Panc1 (cell line): ENCODE measurements at regions not wholly inside any gene's neighbourhood (a gene's known extent, or its start where the extent isn't known, plus 50 kb on each side); places are given as distances from the start of the nearest gene placed in this dataset.

Source experiments
- ATAC-seq: fragments of 200-7000 bp; cut with Tn5 transposase; 2 replicates; pipeline ENCODE4 v1.9.1; 2020; ENCODE audit warnings: mild to moderate bottlenecking, moderate library complexity
- BruUV-seq: library from RNA; stranded (reverse); fragments of 400-500 nt; replicated peaks from 2 replicates; lab custom pipeline; 2021; lab: Mats Ljungman, UMichigan
- CTCF ChIA-PET: fragments of 300-600 bp; sonication (Branson Sonifier 250); formaldehyde crosslinking; loops from one replicate; lab custom pipeline; 2022; ENCODE audit warnings: antibody characterized with exemption; lab: Charles Lee
- POLR2A ChIA-PET: fragments of 300-600 bp; sonication (Branson Sonifier 250); formaldehyde crosslinking; loops from one replicate; lab custom pipeline; 2022; ENCODE audit warnings: antibody characterized with exemption; lab: Charles Lee
- DNase-seq: peaks from one replicate; pipeline ENCODE4 v3.0.0-alpha.2; 2010; ENCODE audit warnings: low read depth, low spot score
- H3K27ac ChIP-seq: 2 replicates; pipeline ENCODE4 v1.5.1; 2011; ENCODE audit warnings: mild to moderate bottlenecking, low read length, inconsistent platforms
- H3K27me3 ChIP-seq: fragments of 200-500 bp; sonication (Bioruptor generic); 2 replicates; pipeline ENCODE4 v1.6.0; 2014; ENCODE audit warnings: low read length, inconsistent platforms; ENCODE audit not compliant: control insufficient read depth, insufficient read depth
- H3K36me3 ChIP-seq: fragments of 200-500 bp; sonication (Bioruptor generic); 2 replicates; pipeline ENCODE4 v1.5.1; 2014; ENCODE audit warnings: inconsistent platforms, mild to moderate bottlenecking, low read length, moderate library complexity; ENCODE audit not compliant: control insufficient read depth, insufficient read depth
- H3K4me1 ChIP-seq: 2 replicates; pipeline ENCODE4 v1.5.1; 2011; ENCODE audit warnings: inconsistent platforms, mild to moderate bottlenecking, low read length, moderate library complexity; ENCODE audit not compliant: control insufficient read depth, insufficient read depth
- H3K4me3 ChIP-seq, 2 experiments: 2 replicates each; pipeline ENCODE4 v1.5.1; 2011 to 2012; ENCODE audit warnings: low read depth in 2 of 2, low read length in 2 of 2, mild to moderate bottlenecking in 2 of 2, inconsistent platforms in 1 of 2, moderate library complexity in 1 of 2
- H3K9me3 ChIP-seq: fragments of 200-500 bp; sonication (Bioruptor generic); 2 replicates; pipeline ENCODE4 v1.5.1; 2014; ENCODE audit warnings: low read depth, mild to moderate bottlenecking, inconsistent platforms, low read length, moderate library complexity; ENCODE audit not compliant: control insufficient read depth, insufficient read depth
- POLR2AphosphoS5 ChIP-seq: IDR thresholded peaks from 2 replicates; pipeline ENCODE4 v1.6.1; 2012; ENCODE audit warnings: mild to moderate bottlenecking, low read depth, low read length, moderate library complexity
- SIN3A ChIP-seq: IDR thresholded peaks from 2 replicates; pipeline ENCODE4 v1.6.1; 2012; ENCODE audit warnings: low read depth, mild to moderate bottlenecking, low read length, moderate library complexity, borderline replicate concordance; ENCODE audit not compliant: insufficient read depth
- TCF7L2 ChIP-seq: IDR thresholded peaks from 2 replicates; pipeline ENCODE4 v1.6.1; 2011; ENCODE audit warnings: mild to moderate bottlenecking, low read depth, low read length, inconsistent platforms
- in situ Hi-C: cut with HindIII; loops from 2 replicates; pipeline ENCODE4 v1.10.0; 2016; ENCODE audit warnings: low sequenced_read_pairs, low pct_unique_long_range_greater_than_20kb
- intact Hi-C: fragments of 100-400 bp; cut with micrococcal nuclease; formaldehyde crosslinking; loops from one replicate; pipeline ENCODE4 v1.10.0; 2022; ENCODE audit not compliant: unreplicated experiment
- TF ChIP-seq, protein P1 (sequence below), 2 experiments: IDR thresholded peaks; 2 replicates each; pipeline ENCODE4 v1.6.1; 2011 to 2012; ENCODE audit warnings: low read depth in 2 of 2, control low read depth in 1 of 2, low read length in 1 of 2, mild to moderate bottlenecking in 1 of 2, moderate library complexity in 1 of 2; ENCODE audit not compliant: insufficient read depth in 1 of 2
- TF ChIP-seq, protein P2 (sequence below): fragments of 450-650 bp; IDR thresholded peaks from 2 replicates; pipeline ENCODE4 v1.5.1; 2017; ENCODE audit warnings: mild to moderate bottlenecking

DNA sequence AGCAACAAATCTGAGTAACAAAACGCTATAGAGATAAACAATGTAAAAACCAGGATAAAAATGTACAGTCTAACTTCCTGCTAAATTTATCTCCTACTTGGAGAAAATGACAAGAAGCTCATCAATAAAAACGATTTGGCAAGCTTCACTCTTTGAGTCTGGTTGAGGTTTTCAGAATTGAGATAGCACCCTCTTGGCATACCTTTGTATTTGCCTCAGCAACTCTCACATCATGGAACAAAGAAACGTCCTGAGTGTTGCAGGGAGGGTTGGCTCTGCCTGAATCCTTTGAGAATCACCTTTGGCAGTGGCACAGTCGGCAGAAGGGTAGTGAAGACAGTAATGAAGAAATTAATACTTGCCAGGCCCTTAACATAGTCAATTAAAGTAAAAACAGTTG, 430.6 kb downstream of the GRB14 start:
- no TSS peak for BruUV-seq
- no peak for DNase-seq
- H3K9me3 ChIP-seq = peaks cover 6% of the 10 kb centered on the region; the same call in 1 of the 2 replicates
- intact Hi-C loops (no loop called here), in situ Hi-C loops (no loop called here)
- ChIA-PET POLR2A (no interaction called here), CTCF (no interaction called here)
- no peaks in the 10 kb centered on the region for H3K36me3 ChIP-seq
- TF ChIP-seq TCF7L2 (no peak), SIN3A (no peak), POLR2AphosphoS5 (no peak)
- TF ChIP-seq, protein P1, sequence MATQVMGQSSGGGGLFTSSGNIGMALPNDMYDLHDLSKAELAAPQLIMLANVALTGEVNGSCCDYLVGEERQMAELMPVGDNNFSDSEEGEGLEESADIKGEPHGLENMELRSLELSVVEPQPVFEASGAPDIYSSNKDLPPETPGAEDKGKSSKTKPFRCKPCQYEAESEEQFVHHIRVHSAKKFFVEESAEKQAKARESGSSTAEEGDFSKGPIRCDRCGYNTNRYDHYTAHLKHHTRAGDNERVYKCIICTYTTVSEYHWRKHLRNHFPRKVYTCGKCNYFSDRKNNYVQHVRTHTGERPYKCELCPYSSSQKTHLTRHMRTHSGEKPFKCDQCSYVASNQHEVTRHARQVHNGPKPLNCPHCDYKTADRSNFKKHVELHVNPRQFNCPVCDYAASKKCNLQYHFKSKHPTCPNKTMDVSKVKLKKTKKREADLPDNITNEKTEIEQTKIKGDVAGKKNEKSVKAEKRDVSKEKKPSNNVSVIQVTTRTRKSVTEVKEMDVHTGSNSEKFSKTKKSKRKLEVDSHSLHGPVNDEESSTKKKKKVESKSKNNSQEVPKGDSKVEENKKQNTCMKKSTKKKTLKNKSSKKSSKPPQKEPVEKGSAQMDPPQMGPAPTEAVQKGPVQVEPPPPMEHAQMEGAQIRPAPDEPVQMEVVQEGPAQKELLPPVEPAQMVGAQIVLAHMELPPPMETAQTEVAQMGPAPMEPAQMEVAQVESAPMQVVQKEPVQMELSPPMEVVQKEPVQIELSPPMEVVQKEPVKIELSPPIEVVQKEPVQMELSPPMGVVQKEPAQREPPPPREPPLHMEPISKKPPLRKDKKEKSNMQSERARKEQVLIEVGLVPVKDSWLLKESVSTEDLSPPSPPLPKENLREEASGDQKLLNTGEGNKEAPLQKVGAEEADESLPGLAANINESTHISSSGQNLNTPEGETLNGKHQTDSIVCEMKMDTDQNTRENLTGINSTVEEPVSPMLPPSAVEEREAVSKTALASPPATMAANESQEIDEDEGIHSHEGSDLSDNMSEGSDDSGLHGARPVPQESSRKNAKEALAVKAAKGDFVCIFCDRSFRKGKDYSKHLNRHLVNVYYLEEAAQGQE (IDR thresholded peaks at IDR 0.05; ENCODE audit: insufficient read depth in 1 of 2, low read depth in 2 of 2, low read length in 1 of 2) = no peak
- TF ChIP-seq, protein P2, sequence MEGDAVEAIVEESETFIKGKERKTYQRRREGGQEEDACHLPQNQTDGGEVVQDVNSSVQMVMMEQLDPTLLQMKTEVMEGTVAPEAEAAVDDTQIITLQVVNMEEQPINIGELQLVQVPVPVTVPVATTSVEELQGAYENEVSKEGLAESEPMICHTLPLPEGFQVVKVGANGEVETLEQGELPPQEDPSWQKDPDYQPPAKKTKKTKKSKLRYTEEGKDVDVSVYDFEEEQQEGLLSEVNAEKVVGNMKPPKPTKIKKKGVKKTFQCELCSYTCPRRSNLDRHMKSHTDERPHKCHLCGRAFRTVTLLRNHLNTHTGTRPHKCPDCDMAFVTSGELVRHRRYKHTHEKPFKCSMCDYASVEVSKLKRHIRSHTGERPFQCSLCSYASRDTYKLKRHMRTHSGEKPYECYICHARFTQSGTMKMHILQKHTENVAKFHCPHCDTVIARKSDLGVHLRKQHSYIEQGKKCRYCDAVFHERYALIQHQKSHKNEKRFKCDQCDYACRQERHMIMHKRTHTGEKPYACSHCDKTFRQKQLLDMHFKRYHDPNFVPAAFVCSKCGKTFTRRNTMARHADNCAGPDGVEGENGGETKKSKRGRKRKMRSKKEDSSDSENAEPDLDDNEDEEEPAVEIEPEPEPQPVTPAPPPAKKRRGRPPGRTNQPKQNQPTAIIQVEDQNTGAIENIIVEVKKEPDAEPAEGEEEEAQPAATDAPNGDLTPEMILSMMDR = no peak
- no peak for ATAC-seq
- H3K4me3 ChIP-seq = no peak overlapping the region
- no peaks in the 10 kb centered on the region for H3K4me1 ChIP-seq
- no peak overlapping the region for H3K27ac ChIP-seq
- no peaks in the 10 kb centered on the region for H3K27me3 ChIP-seq

DNA sequence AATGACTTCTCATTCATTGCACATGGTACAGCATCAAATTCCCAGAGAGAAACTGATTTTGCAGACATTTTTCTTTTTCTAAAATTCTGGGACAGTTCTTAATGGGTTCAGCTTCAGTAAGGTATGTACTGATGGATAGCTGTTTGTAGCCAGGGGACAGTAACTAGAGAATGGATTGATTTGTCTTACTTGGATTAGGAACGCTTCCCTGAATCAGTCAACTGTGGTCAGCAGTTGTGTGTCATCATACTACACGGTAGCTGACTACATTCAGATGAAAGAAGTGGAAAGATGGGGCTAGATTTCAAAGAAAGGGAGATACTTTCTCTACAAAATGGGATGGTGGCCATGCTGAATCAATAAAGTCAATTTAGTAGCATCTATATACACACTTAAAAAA, 431.4 kb downstream of the GRB14 start:
- ATAC-seq = no peak
- POLR2A ChIA-PET = no interaction called here
- intact Hi-C loops = no loop called here

More for the DNA sequence above, 431.4 kb downstream of the GRB14 start:
- in situ Hi-C loops = no loop called here
- CTCF ChIA-PET = no interaction called here
- no peak overlapping the region for H3K4me3 ChIP-seq
- H3K27ac ChIP-seq = no peak overlapping the region
- no peaks in the 10 kb centered on the region for H3K36me3 ChIP-seq
- no peaks in the 10 kb centered on the region for H3K27me3 ChIP-seq
- no peaks in the 10 kb centered on the region for H3K4me1 ChIP-seq
- TF ChIP-seq, protein P2 = no peak
- TF ChIP-seq SIN3A = no peak
- TF ChIP-seq POLR2AphosphoS5 = no peak
- no peak for TF ChIP-seq TCF7L2
- TF ChIP-seq, protein P1 (IDR thresholded peaks at IDR 0.05; ENCODE audit: insufficient read depth in 1 of 2, low read depth in 2 of 2, low read length in 1 of 2) = no peak
- no TSS peak for BruUV-seq
- peaks cover 6% of the 10 kb centered on the region; the same call in 1 of the 2 replicates for H3K9me3 ChIP-seq
- no peak for DNase-seq
